SK-N-SH (cell line): ENCODE measurements at regions not wholly inside any gene's neighbourhood (a gene's known extent, or its start where the extent isn't known, plus 50 kb on each side); places are given as distances from the start of the nearest gene placed in this dataset.

Source experiments
- CTCF ChIA-PET: fragments of 300-600, 350-600 bp; formaldehyde crosslinking; extraction: SDS; loops from one replicate; lab custom pipeline; 2021; lab: Yijun Ruan, JAX
- POLR2A ChIA-PET: fragments of 350-600 bp; sonication (Branson Sonifier 250); formaldehyde crosslinking; extraction: SDS; loops from one replicate; lab custom pipeline; 2020; ENCODE audit warnings: antibody characterized with exemption, inconsistent platforms; lab: Yijun Ruan, JAX
- DNase-seq: peaks from one replicate; pipeline ENCODE4 v3.0.0; 2012
- H2AFZ ChIP-seq: fragments of 200-600 bp; sonication (generic); 2 replicates; pipeline ENCODE4 v1.8.1; 2016; ENCODE audit warnings: antibody characterized with exemption, mild to moderate bottlenecking, low read depth
- H3F3A ChIP-seq: fragments of 200-600 bp; sonication (generic); replicated peaks from 2 replicates; pipeline ENCODE3; 2016; ENCODE audit warnings: antibody characterized with exemption, mild to moderate bottlenecking; ENCODE audit not compliant: insufficient read depth
- H3K27ac ChIP-seq, 2 experiments: fragments of 200-500 bp in 1 of 2; fragments of 200-600 bp in 1 of 2; sonication (Bioruptor generic) in 1 of 2; sonication (generic), shearing (Covaris generic) in 1 of 2; 2 replicates each; pipeline versions ENCODE4 v1.5.1 to v1.6.1; 2014 to 2016; ENCODE audit warnings: low read depth in 2 of 2, inconsistent platforms in 1 of 2, low read length in 1 of 2, mild to moderate bottlenecking in 1 of 2, mixed read lengths in 1 of 2
- H3K27me3 ChIP-seq: fragments of 200-600 bp; sonication (generic), shearing (Covaris generic); 2 replicates; pipeline ENCODE4 v1.6.1; 2016; ENCODE audit warnings: mixed run types; ENCODE audit not compliant: insufficient read depth
- H3K36me3 ChIP-seq, 2 experiments: fragments of 200-500 bp in 1 of 2; fragments of 200-600 bp in 1 of 2; sonication (Bioruptor generic) in 1 of 2; sonication (generic) in 1 of 2; replicated peaks in 1 of 2; 2 replicates each; pipeline versions ENCODE3 to v1.5.1; 2014 to 2016; ENCODE audit warnings: low read length in 1 of 2, mild to moderate bottlenecking in 1 of 2; ENCODE audit not compliant: insufficient read depth in 2 of 2, control insufficient read depth in 1 of 2
- H3K4me1 ChIP-seq, 2 experiments: fragments of 200-500 bp in 1 of 2; fragments of 200-600 bp in 1 of 2; sonication (Bioruptor generic) in 1 of 2; sonication (generic), shearing (Covaris generic) in 1 of 2; 2 replicates each; pipeline versions ENCODE4 v1.5.1 to v1.6.1; 2014 to 2016; ENCODE audit warnings: low read depth in 1 of 2, low read length in 1 of 2, mixed run types in 1 of 2; ENCODE audit not compliant: insufficient read depth in 2 of 2, control insufficient read depth in 1 of 2
- H3K4me2 ChIP-seq: fragments of 200-600 bp; sonication (generic), shearing (Covaris generic); 2 replicates; pipeline ENCODE4 v1.6.1; 2017; ENCODE audit warnings: mixed run types
- H3K4me3 ChIP-seq, 2 experiments: fragments of 200-500 bp in 1 of 2; fragments of 200-600 bp in 1 of 2; sonication (Bioruptor generic) in 1 of 2; sonication (generic), shearing (Covaris generic) in 1 of 2; 2 replicates each; pipeline versions ENCODE4 v1.5.1 to v1.8.1; 2014 to 2016; ENCODE audit warnings: low read depth in 2 of 2, inconsistent platforms in 1 of 2, low read length in 1 of 2, mild to moderate bottlenecking in 1 of 2, mixed read lengths in 1 of 2, moderate library complexity in 1 of 2
- H3K79me2 ChIP-seq: fragments of 200-600 bp; sonication (generic); 2 replicates; pipeline ENCODE4 v1.8.1; 2017; ENCODE audit warnings: mild to moderate bottlenecking; ENCODE audit not compliant: insufficient read depth
- H3K9ac ChIP-seq: fragments of 200-600 bp; sonication (generic); 2 replicates; pipeline ENCODE4 v1.6.1; 2017; ENCODE audit warnings: mixed run types
- H3K9me2 ChIP-seq: fragments of 200-600 bp; sonication (generic); 2 replicates; pipeline ENCODE4 v1.6.1; 2017; ENCODE audit warnings: mixed run types
- H3K9me3 ChIP-seq: fragments of 200-600 bp; sonication (generic); 2 replicates; pipeline ENCODE4 v1.6.1; 2017; ENCODE audit warnings: mixed run types, mild to moderate bottlenecking, moderate library complexity
- H4K20me1 ChIP-seq: fragments of 200-600 bp; sonication (generic); 2 replicates; pipeline ENCODE4 v1.6.1; 2017; ENCODE audit warnings: mild to moderate bottlenecking, mixed run types; ENCODE audit not compliant: insufficient read depth
- CTCF ChIP-seq: fragments of 200-600 bp; sonication (generic); IDR thresholded peaks from 2 replicates; pipeline ENCODE4 v1.6.1; 2017; ENCODE audit warnings: antibody characterized with exemption, mild to moderate bottlenecking, moderate library complexity
- EP300 ChIP-seq, 2 experiments: IDR thresholded peaks; 2 replicates each; pipeline versions ENCODE4 v1.4.0 to v1.6.1; 2012; ENCODE audit warnings: borderline replicate concordance in 1 of 2, low read depth in 1 of 2, low read length in 1 of 2
- FOSL2 ChIP-seq: IDR thresholded peaks from 2 replicates; pipeline ENCODE4 v1.4.0; 2012; ENCODE audit warnings: low read depth, mild to moderate bottlenecking, moderate library complexity, borderline replicate concordance
- FOXJ3 ChIP-seq: sonication (generic); formaldehyde crosslinking; IDR thresholded peaks from 2 replicates; pipeline ENCODE4 v1.5.1; 2020; ENCODE audit warnings: mild to moderate bottlenecking, missing genetic modification reagents
- FOXM1 ChIP-seq: IDR thresholded peaks from 2 replicates; pipeline ENCODE4 v1.4.0; 2012; ENCODE audit warnings: low read depth, mild to moderate bottlenecking
- GABPA ChIP-seq: IDR thresholded peaks from 2 replicates; pipeline ENCODE4 v1.4.0; 2012; ENCODE audit warnings: low read depth, mild to moderate bottlenecking
- IRF3 ChIP-seq: fragments of 150-350 bp; IDR thresholded peaks from 2 replicates; pipeline ENCODE4 v1.6.1; 2016; ENCODE audit warnings: mild to moderate bottlenecking, low read depth, low read length
- JUND ChIP-seq: IDR thresholded peaks from 2 replicates; pipeline ENCODE4 v1.4.0; 2012
- MAX ChIP-seq: IDR thresholded peaks from 2 replicates; pipeline ENCODE4 v1.4.0; 2012; ENCODE audit warnings: low read depth
- MEF2A ChIP-seq: IDR thresholded peaks from 2 replicates; pipeline ENCODE4 v1.4.0; 2012; ENCODE audit warnings: low read depth, borderline replicate concordance
- PBX3 ChIP-seq: IDR thresholded peaks from 2 replicates; pipeline ENCODE4; 2012
- RAD21 ChIP-seq: IDR thresholded peaks from 2 replicates; pipeline ENCODE4 v1.6.1; 2012; ENCODE audit warnings: mild to moderate bottlenecking, low read length
- RCOR1 ChIP-seq: fragments of 150-350 bp; IDR thresholded peaks from 2 replicates; pipeline ENCODE4 v1.6.1; 2017; ENCODE audit warnings: antibody characterized with exemption, low read length
- RFX5 ChIP-seq: IDR thresholded peaks from 2 replicates; pipeline ENCODE4 v1.6.1; 2012; ENCODE audit warnings: mild to moderate bottlenecking, improper control_type of control experiment, low read length
- SMC3 ChIP-seq: IDR thresholded peaks from 2 replicates; pipeline ENCODE4 v1.6.1; 2012; ENCODE audit warnings: low read depth, low read length, improper control_type of control experiment
- WGBS: methylation state at CpG from one replicate; pipeline ENCODE4 v1.1.6; 2017; ENCODE audit warnings: low lambda C conversion rate; 5-methylcytosine and 5-hydroxymethylcytosine counted together

- Histone ChIP-seq H3K9me3 (no peaks in the 10 kb centered on the region), H2AFZ (no peak overlapping the region), H3K36me3 (no peaks in the 10 kb centered on the region), H3K4me3 (no peak overlapping the region), H3K4me2 (no peak overlapping the region), H3F3A (no peaks in the 10 kb centered on the region), H4K20me1 (no peaks in the 10 kb centered on the region), H3K27ac (no peak overlapping the region), H3K27me3 (peaks cover 4% of the 10 kb centered on the region; the same call in 1 of the 2 replicates), H3K79me2 (no peaks in the 10 kb centered on the region), H3K9me2 (no peaks in the 10 kb centered on the region), H3K9ac (no peak overlapping the region), H3K4me1 (no peaks in the 10 kb centered on the region)
- ChIA-PET CTCF (no interaction called here), POLR2A (no interaction called here)
- no peak for TF ChIP-seq PBX3
- no peak for TF ChIP-seq JUND
- no peak for TF ChIP-seq GABPA
- no peak for TF ChIP-seq EP300 (IDR thresholded peaks at IDR 0.05; ENCODE audit: borderline replicate concordance in 1 of 2, low read depth in 1 of 2, low read length in 1 of 2)
- TF ChIP-seq FOXJ3 = no peak
- TF ChIP-seq SMC3 = no peak
- no peak for TF ChIP-seq FOSL2
- no peak for TF ChIP-seq RCOR1
- WGBS = 6% methylated on average over 2 of the region's 2 CpGs
- DNase-seq = no peak
Observed at GRCh38 chr3:31350307-31350706, 182.4 kb upstream of the STT3B start.

- Histone ChIP-seq H3K79me2 (no peaks in the 10 kb centered on the region), H4K20me1 (no peaks in the 10 kb centered on the region), H3K27me3 (peaks cover 4% of the 10 kb centered on the region; the same call in 1 of the 2 replicates), H3F3A (no peaks in the 10 kb centered on the region), H2AFZ (no peak overlapping the region), H3K9ac (no peak overlapping the region), H3K9me3 (no peaks in the 10 kb centered on the region), H3K4me2 (no peak overlapping the region), H3K27ac (no peak overlapping the region), H3K9me2 (no peaks in the 10 kb centered on the region), H3K4me1 (no peaks in the 10 kb centered on the region), H3K4me3 (no peak overlapping the region), H3K36me3 (no peaks in the 10 kb centered on the region)
- DNase-seq = no peak
- ChIA-PET CTCF (no interaction called here), POLR2A (no interaction called here)
- TF ChIP-seq EP300 (IDR thresholded peaks at IDR 0.05; ENCODE audit: borderline replicate concordance in 1 of 2, low read depth in 1 of 2, low read length in 1 of 2) (no peak), FOXM1 (no peak)
Observed at GRCh38 chr3:31352331-31352730, 180.4 kb upstream of the STT3B start.

GRCh38 chr3:31353166-31353565 lies 179.6 kb upstream of the STT3B start:
- POLR2A ChIA-PET = no interaction called here

More at GRCh38 chr3:31353166-31353565, 179.6 kb upstream of the STT3B start:
- TF ChIP-seq IRF3 (no peak), CTCF (no peak), MEF2A (no peak), RAD21 (no peak), FOXJ3 (no peak), MAX (no peak), RFX5 (no peak)
- no peaks in the 10 kb centered on the region for H3K4me1 ChIP-seq
- no peaks in the 10 kb centered on the region for H3K9me3 ChIP-seq
- H3F3A ChIP-seq = no peaks in the 10 kb centered on the region
- H3K27ac ChIP-seq = no peak overlapping the region
- DNase-seq = no peak
- no peak overlapping the region for H3K4me2 ChIP-seq
- H3K4me3 ChIP-seq = no peak overlapping the region
- no peak overlapping the region for H3K9ac ChIP-seq
- H3K36me3 ChIP-seq = no peaks in the 10 kb centered on the region
- no peak overlapping the region for H2AFZ ChIP-seq
- H3K9me2 ChIP-seq = no peaks in the 10 kb centered on the region
- H3K27me3 ChIP-seq = peaks cover 4% of the 10 kb centered on the region; the same call in 1 of the 2 replicates
- WGBS = 14% methylated on average over 1 of the region's 1 CpG
- H3K79me2 ChIP-seq = no peaks in the 10 kb centered on the region
- H4K20me1 ChIP-seq = no peaks in the 10 kb centered on the region
- CTCF ChIA-PET = no interaction called here
